SK-N-SH (cell line): ENCODE measurements at regions not wholly inside any gene's neighbourhood (a gene's known extent, or its start where the extent isn't known, plus 50 kb on each side); places are given as distances from the start of the nearest gene placed in this dataset.

Experiments
- CTCF ChIP-seq: fragments of 200-600 bp; sonication (generic); IDR thresholded peaks from 2 replicates; pipeline ENCODE4 v1.6.1; 2017; ENCODE audit warnings: antibody characterized with exemption, mild to moderate bottlenecking, moderate library complexity
- EP300 ChIP-seq, 2 experiments: IDR thresholded peaks; 2 replicates each; pipeline versions ENCODE4 v1.4.0 to v1.6.1; 2012; ENCODE audit warnings: borderline replicate concordance in 1 of 2, low read depth in 1 of 2, low read length in 1 of 2
- EZH2phosphoT487 ChIP-seq: fragments of 200-600 bp; sonication (generic); IDR thresholded peaks from 2 replicates; pipeline ENCODE4 v1.6.1; 2017; ENCODE audit warnings: low read depth, mixed run types, mild to moderate bottlenecking, antibody characterized with exemption, moderate library complexity, borderline replicate concordance
- FOSL2 ChIP-seq: IDR thresholded peaks from 2 replicates; pipeline ENCODE4 v1.4.0; 2012; ENCODE audit warnings: low read depth, mild to moderate bottlenecking, moderate library complexity, borderline replicate concordance
- JUND ChIP-seq: IDR thresholded peaks from 2 replicates; pipeline ENCODE4 v1.4.0; 2012
- MAX ChIP-seq: IDR thresholded peaks from 2 replicates; pipeline ENCODE4 v1.4.0; 2012; ENCODE audit warnings: low read depth
- MXI1 ChIP-seq: IDR thresholded peaks from 2 replicates; pipeline ENCODE4 v1.6.1; 2012; ENCODE audit warnings: mild to moderate bottlenecking, low read depth, low read length, improper control_type of control experiment
- POLR2AphosphoS5 ChIP-seq: IDR thresholded peaks from 2 replicates; pipeline ENCODE4 v1.6.1; 2012; ENCODE audit warnings: low read depth, low read length
- RAD21 ChIP-seq: IDR thresholded peaks from 2 replicates; pipeline ENCODE4 v1.6.1; 2012; ENCODE audit warnings: mild to moderate bottlenecking, low read length
- REST ChIP-seq: IDR thresholded peaks from 2 replicates; pipeline ENCODE4 v1.6.1; 2012; ENCODE audit warnings: mild to moderate bottlenecking, low read depth, low read length, moderate library complexity
- RFX5 ChIP-seq: IDR thresholded peaks from 2 replicates; pipeline ENCODE4 v1.6.1; 2012; ENCODE audit warnings: mild to moderate bottlenecking, improper control_type of control experiment, low read length
- SIN3A ChIP-seq: IDR thresholded peaks from 2 replicates; pipeline ENCODE4 v1.6.1; 2012; ENCODE audit warnings: low read depth, mild to moderate bottlenecking, low read length, moderate library complexity, borderline replicate concordance
- YY1 ChIP-seq: IDR thresholded peaks from 2 replicates; pipeline ENCODE4 v1.4.0; 2012; ENCODE audit warnings: low read depth, mild to moderate bottlenecking

GRCh38 chrX:8030361-8030760 lies 103.1 kb upstream of the PNPLA4 start:
- TF ChIP-seq EZH2phosphoT487 (no peak), MXI1 (no peak), CTCF (no peak), MAX (no peak), FOSL2 (no peak), RAD21 (no peak), EP300 (IDR thresholded peaks at IDR 0.05; ENCODE audit: borderline replicate concordance in 1 of 2, low read depth in 1 of 2, low read length in 1 of 2) (no peak), POLR2AphosphoS5 (no peak), REST (no peak), YY1 (no peak), SIN3A (no peak), JUND (no peak), RFX5 (no peak)
